Activated naive CD8-positive, alpha-beta T cell (primary cell): ENCODE measurements at regions not wholly inside any gene's neighbourhood (a gene's known extent, or its start where the extent isn't known, plus 50 kb on each side); places are given as distances from the start of the nearest gene placed in this dataset.
"Not testable (repeated sequence)": the region's sequence is repeated elsewhere in the genome, so short reads cannot be mapped to it uniquely, and the experiment has no call there.

ENCODE experiments used
- H3K27ac Mint-ChIP-seq: one replicate; pipeline ENCODE4 v1.8.0; 2021; ENCODE audit warnings: mixed read lengths
- H3K27me3 Mint-ChIP-seq: one replicate; pipeline ENCODE4 v1.8.0; 2021; ENCODE audit warnings: mixed read lengths
- H3K36me3 Mint-ChIP-seq: one replicate; pipeline ENCODE4 v1.8.0; 2021; ENCODE audit warnings: mixed read lengths
- H3K4me1 Mint-ChIP-seq: one replicate; pipeline ENCODE4 v1.8.0; 2021; ENCODE audit warnings: low read depth, mixed read lengths
- H3K4me3 Mint-ChIP-seq: one replicate; pipeline ENCODE4 v1.8.0; 2021; ENCODE audit warnings: mild to moderate bottlenecking, mixed read lengths
- H3K9me3 Mint-ChIP-seq: one replicate; pipeline ENCODE4 v1.8.0; 2021; ENCODE audit warnings: low read depth, mixed read lengths

GRCh38 chr1:120588811-120589210 lies 134.9 kb upstream of the NBPF26 start:
- H3K4me1 Mint-ChIP-seq, H3K36me3 Mint-ChIP-seq, H3K9me3 Mint-ChIP-seq, H3K27me3 Mint-ChIP-seq, H3K27ac Mint-ChIP-seq, H3K4me3 Mint-ChIP-seq: not testable (repeated sequence)

DNA sequence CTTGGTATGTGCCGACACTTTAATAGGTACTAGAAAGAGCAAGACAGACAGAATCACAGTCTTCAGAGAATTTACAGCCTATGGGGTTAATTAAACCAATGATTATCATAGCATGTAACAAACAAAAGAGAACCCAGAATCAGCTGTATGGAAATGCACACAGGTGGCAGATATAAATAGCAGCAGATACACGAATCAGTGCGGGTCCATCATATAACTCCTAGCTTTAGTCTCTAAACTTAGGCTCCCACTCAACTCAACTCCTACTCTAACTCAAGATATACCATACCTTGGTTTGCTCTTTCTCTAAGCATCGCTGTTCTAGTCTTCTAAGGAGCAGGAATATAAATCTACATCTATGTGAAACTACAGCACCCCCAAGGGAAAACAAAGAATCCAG lies 132.0 kb upstream of the NBPF26 start:
- H3K36me3 Mint-ChIP-seq, H3K27ac Mint-ChIP-seq, H3K27me3 Mint-ChIP-seq, H3K4me3 Mint-ChIP-seq, H3K9me3 Mint-ChIP-seq, H3K4me1 Mint-ChIP-seq: not testable (repeated sequence)

DNA sequence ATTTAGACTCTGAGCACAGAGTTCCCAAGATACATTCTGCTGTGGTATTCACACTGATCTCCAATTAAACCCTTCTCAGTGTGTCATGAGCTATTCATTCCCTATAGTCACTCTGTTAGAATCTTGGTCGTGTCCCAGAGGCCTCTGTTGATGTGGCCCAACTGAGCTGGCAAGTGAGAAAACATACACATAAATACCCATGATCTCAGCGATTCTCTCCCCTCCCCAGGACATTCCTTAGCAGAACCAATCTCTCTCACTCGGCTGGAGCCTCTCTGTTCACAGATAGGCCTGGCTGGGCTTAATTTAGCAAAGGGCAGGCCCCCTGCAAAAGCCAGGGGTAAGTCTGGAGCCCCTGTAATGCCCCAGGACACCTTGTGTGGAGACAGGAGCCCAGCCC lies 130.8 kb upstream of the NBPF26 start:
- not testable (repeated sequence) for H3K4me1 Mint-ChIP-seq, H3K27ac Mint-ChIP-seq, H3K4me3 Mint-ChIP-seq, H3K27me3 Mint-ChIP-seq, H3K9me3 Mint-ChIP-seq, H3K36me3 Mint-ChIP-seq

DNA sequence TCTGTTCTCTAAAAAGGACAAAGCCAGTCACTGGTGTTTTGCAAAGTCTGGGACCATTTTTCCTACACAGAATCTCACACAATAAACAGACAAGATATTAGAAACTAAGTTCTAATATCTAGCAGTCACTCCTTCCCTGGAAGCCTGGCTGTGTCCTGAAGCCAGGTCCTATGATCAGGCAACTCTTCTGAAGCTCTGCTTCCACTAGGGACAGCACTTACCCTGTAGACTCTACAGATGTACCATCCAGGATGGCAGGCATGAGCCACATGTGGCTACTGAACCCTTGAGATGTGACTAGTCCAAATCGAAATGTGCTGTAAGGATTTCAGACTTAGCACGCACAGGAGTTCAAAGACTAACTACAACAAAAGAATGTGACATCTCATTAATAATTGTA lies 130.1 kb upstream of the NBPF26 start:
- H3K4me1 Mint-ChIP-seq, H3K27ac Mint-ChIP-seq, H3K9me3 Mint-ChIP-seq, H3K27me3 Mint-ChIP-seq, H3K36me3 Mint-ChIP-seq, H3K4me3 Mint-ChIP-seq: not testable (repeated sequence)

- H3K36me3 Mint-ChIP-seq, H3K4me3 Mint-ChIP-seq, H3K4me1 Mint-ChIP-seq, H3K27ac Mint-ChIP-seq, H3K27me3 Mint-ChIP-seq, H3K9me3 Mint-ChIP-seq: not testable (repeated sequence)
These were observed 125.3 kb upstream of the NBPF26 start for GRCh38 chr1:120598331-120598951.

DNA sequence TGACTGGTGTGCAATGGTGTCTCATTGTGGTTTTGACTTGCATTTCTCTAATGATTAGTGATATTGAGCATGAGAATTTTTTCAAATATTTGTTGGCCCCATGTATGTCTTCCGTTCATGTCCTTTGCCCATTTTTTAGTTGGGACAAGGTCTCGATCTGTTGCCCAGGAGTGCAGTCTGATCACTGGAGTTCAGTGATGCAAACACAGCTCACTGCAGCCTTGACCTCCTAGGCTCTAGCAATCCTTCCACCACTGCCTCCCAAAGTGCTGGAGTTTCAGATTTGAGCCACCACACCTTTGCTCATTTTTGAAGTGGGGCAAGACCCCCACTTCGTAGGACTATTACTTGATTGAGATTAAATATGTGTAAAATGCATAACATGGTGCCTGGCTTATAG lies 124.2 kb upstream of the NBPF26 start:
- H3K4me3 Mint-ChIP-seq, H3K27ac Mint-ChIP-seq, H3K9me3 Mint-ChIP-seq, H3K4me1 Mint-ChIP-seq, H3K36me3 Mint-ChIP-seq, H3K27me3 Mint-ChIP-seq: not testable (repeated sequence)

GRCh38 chr1:120600442-120601041 lies 123.2 kb upstream of the NBPF26 start:
- not testable (repeated sequence) for H3K4me3 Mint-ChIP-seq, H3K36me3 Mint-ChIP-seq, H3K27me3 Mint-ChIP-seq, H3K9me3 Mint-ChIP-seq, H3K27ac Mint-ChIP-seq, H3K4me1 Mint-ChIP-seq

- not testable (repeated sequence) for H3K36me3 Mint-ChIP-seq, H3K27ac Mint-ChIP-seq, H3K27me3 Mint-ChIP-seq, H3K9me3 Mint-ChIP-seq, H3K4me1 Mint-ChIP-seq, H3K4me3 Mint-ChIP-seq
These were observed 115.9 kb upstream of the NBPF26 start for GRCh38 chr1:120607882-120608281.

DNA sequence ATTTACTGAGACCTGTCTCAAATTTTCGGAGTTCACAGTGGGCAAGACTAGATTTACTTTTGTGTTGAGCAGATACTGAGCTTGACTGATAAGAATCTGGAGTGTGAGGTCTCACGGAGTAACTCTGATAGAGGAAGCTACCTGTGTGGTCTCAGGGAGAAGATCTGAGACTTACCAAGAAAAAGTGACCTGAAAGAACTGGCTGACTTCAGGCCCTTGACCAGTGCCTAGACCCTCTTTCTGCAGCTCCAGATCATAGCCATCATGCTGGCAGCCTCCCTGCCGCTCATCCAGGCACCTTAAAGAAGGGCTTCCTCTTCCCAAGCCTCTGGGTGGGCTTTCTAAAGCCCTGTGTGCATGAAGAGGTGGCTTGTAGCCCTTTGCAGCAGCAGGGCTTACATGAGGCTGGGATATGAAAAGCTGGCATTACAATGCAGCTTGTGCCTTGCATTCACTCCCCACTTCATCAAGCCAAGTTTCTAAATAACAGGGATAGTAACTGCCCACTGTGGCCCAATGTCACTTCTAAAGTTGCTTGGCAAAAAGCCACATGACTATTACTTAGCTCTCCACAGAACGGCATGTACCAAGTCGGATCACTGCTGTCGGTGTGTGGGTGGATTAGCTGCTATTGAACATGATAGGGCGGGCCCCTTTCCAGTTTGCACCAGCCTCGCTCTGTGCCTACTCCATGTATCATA lies 115.3 kb upstream of the NBPF26 start:
- not testable (repeated sequence) for H3K27ac Mint-ChIP-seq

GRCh38 chr1:120609015-120609573 lies 114.7 kb upstream of the NBPF26 start:
- H3K36me3 Mint-ChIP-seq, H3K4me3 Mint-ChIP-seq, H3K4me1 Mint-ChIP-seq, H3K27me3 Mint-ChIP-seq, H3K27ac Mint-ChIP-seq, H3K9me3 Mint-ChIP-seq: not testable (repeated sequence)

More for the DNA sequence above, 115.3 kb upstream of the NBPF26 start:
- H3K36me3 Mint-ChIP-seq, H3K4me3 Mint-ChIP-seq, H3K27me3 Mint-ChIP-seq, H3K4me1 Mint-ChIP-seq, H3K9me3 Mint-ChIP-seq: not testable (repeated sequence)

DNA sequence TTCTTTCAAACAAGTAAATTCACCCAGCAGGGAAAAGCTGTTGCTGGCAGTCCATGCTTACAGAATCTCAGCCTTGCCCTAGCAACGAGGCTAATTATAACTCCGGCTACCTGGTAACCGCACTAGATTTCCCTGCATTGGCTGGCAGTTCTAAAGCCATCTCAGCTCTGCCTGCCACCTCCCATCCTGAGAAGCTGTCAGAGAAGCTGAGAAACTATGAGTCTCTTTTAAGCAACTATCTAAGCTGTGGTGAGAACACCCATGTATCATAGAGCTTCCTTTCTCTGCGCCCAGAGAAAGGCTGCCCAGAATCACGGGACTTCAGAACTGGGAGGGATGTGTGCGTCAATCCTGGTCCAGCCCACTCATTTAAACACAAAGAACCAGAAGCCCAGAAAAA lies 113.9 kb upstream of the NBPF26 start:
- not testable (repeated sequence) for H3K4me1 Mint-ChIP-seq, H3K9me3 Mint-ChIP-seq, H3K27ac Mint-ChIP-seq, H3K4me3 Mint-ChIP-seq, H3K27me3 Mint-ChIP-seq, H3K36me3 Mint-ChIP-seq

- H3K27ac Mint-ChIP-seq, H3K27me3 Mint-ChIP-seq, H3K36me3 Mint-ChIP-seq, H3K4me3 Mint-ChIP-seq, H3K4me1 Mint-ChIP-seq, H3K9me3 Mint-ChIP-seq: not testable (repeated sequence)
These were observed 108.7 kb upstream of the NBPF26 start for GRCh38 chr1:120614931-120615639.

DNA sequence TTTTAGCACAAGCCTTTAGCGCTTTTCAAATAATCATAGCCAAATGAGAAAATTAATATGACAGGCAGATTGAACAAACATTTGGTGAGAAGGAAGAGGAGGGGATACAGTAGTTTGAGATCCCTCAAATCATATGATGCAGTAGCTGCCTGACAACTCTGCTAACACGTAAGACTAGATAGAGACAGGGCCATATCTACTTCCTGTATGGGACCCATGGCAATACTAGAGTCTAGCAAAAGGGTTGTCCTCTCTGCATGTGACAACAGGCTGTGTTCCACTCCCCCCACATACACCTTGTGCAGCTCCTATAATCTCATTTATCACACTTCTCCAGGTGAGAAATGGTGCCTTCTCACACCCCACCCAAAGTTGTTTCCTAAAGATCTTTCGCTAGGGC lies 106.3 kb upstream of the NBPF26 start:
- H3K36me3 Mint-ChIP-seq, H3K9me3 Mint-ChIP-seq, H3K27me3 Mint-ChIP-seq, H3K4me1 Mint-ChIP-seq, H3K27ac Mint-ChIP-seq, H3K4me3 Mint-ChIP-seq: not testable (repeated sequence)

DNA sequence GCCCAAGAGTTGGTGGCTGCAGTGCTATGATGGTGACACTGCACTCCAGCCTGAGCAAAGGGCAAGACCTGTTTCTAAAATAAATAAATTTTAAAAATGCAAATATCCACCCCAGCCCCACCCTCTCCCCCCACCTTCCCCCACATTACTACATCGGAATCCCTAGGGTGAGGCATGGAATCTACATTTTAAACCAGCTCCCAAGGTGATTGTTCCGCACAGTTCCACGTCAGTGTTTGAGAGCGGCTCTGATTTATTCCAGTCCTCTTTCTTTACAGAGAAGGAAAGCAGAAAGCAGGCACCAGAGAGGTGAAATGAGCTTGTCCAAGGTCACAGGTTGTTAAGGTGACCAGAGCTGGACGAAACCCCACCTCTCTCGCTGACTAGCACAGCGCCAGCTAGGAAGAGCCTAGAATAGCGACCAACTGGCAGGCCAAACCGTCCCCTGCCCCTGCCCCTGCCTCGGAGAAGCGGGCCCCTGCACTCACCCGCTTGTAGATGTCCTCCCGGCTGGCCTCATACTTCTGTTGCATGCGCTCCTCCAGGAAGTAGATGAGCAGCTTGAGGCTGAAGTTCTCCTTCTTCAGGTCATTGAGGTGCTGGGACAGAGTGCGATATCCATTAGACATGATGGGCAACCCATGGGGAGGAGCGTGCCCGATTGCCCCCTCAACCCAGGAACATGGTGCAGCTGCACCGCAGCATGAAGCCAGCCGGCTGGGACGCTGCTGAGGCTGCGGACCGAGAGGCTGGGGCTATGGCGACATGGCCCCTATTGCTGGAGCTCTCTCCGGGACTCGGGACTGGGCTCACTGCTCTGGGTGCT lies 103.7 kb upstream of the NBPF26 start:
- H3K27me3 Mint-ChIP-seq, H3K4me1 Mint-ChIP-seq, H3K9me3 Mint-ChIP-seq, H3K36me3 Mint-ChIP-seq, H3K4me3 Mint-ChIP-seq, H3K27ac Mint-ChIP-seq: not testable (repeated sequence)

DNA sequence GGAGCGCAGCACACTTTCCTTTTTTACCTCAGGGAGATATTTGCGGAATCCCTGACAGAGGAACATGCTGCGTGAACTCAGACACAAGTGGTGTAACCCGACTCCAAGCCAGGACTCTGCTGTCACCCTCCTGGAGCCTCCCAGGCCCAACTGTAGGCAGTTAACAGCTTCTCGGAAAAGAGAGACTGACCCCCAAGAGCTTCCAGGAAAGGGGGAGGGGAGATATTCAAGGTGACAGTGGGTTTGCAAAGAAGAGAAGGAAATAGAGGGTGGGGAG lies 103.1 kb upstream of the NBPF26 start:
- H3K4me1 Mint-ChIP-seq, H3K4me3 Mint-ChIP-seq, H3K36me3 Mint-ChIP-seq, H3K9me3 Mint-ChIP-seq, H3K27ac Mint-ChIP-seq, H3K27me3 Mint-ChIP-seq: not testable (repeated sequence)
